IMR-90 (cell line): ENCODE measurements at regions not wholly inside any gene's neighbourhood (a gene's known extent, or its start where the extent isn't known, plus 50 kb on each side); places are given as distances from the start of the nearest gene placed in this dataset.

Experiments used
- ATAC-seq: fragments of 200-7000 bp; cut with Tn5 transposase; 2 replicates; pipeline ENCODE4 v1.9.1; 2020; ENCODE audit warnings: low read depth, mild to moderate bottlenecking, moderate library complexity
- BruUV-seq: library from RNA; stranded (reverse); fragments of 400-500 nt; replicated peaks from 2 replicates; lab custom pipeline; 2021; lab: Mats Ljungman, UMichigan
- CTCF ChIA-PET: fragments of 300-600 bp; formaldehyde crosslinking; extraction: SDS; loops from one replicate; lab custom pipeline; 2021; ENCODE audit warnings: antibody characterized with exemption; lab: Yijun Ruan, JAX
- POLR2A ChIA-PET: fragments of 300-600 bp; sonication (Branson Sonifier 250); formaldehyde crosslinking; loops from one replicate; lab custom pipeline; 2022; ENCODE audit warnings: antibody characterized with exemption; ENCODE audit not compliant: unreplicated experiment; lab: Charles Lee
- DNase-seq: peaks from one replicate; pipeline ENCODE4 v3.0.0; 2013
- H2AFZ ChIP-seq: replicated peaks from 2 replicates; pipeline ENCODE3; 2013; ENCODE audit warnings: low read length, mild to moderate bottlenecking; ENCODE audit not compliant: poor library complexity
- H2AK5ac ChIP-seq: 2 replicates; pipeline ENCODE4 v1.6.1; 2013; ENCODE audit warnings: low read depth, low read length, inconsistent platforms
- H2AK9ac ChIP-seq: replicated peaks from 2 replicates; pipeline ENCODE3; 2013; ENCODE audit warnings: mild to moderate bottlenecking, low read depth, low read length, moderate library complexity; ENCODE audit not compliant: poor library complexity
- H2BK120ac ChIP-seq: 2 replicates; pipeline ENCODE4 v1.6.1; 2013; ENCODE audit warnings: low read depth, low read length, inconsistent platforms
- H2BK15ac ChIP-seq: 3 replicates; pipeline ENCODE4 v1.6.1; 2013; ENCODE audit warnings: low read depth, low read length, inconsistent platforms
- H2BK20ac ChIP-seq: 2 replicates; pipeline ENCODE4 v1.6.1; 2013; ENCODE audit warnings: low read depth, mild to moderate bottlenecking, inconsistent platforms, low read length, moderate library complexity
- H2BK5ac ChIP-seq: 2 replicates; pipeline ENCODE4 v1.6.1; 2013; ENCODE audit warnings: mild to moderate bottlenecking, low read depth, low read length, inconsistent platforms; ENCODE audit not compliant: poor library complexity, severe bottlenecking
- H3K14ac ChIP-seq: replicated peaks from 2 replicates; pipeline ENCODE4 v1.6.1; 2013; ENCODE audit warnings: low read depth, low read length, inconsistent platforms
- H3K18ac ChIP-seq: 2 replicates; pipeline ENCODE4 v1.6.1; 2013; ENCODE audit warnings: low read depth, low read length, control low read depth
- H3K23ac ChIP-seq: 2 replicates; pipeline ENCODE4 v1.6.1; 2013; ENCODE audit warnings: low read depth, low read length, inconsistent platforms
- H3K27ac ChIP-seq: 2 replicates; pipeline ENCODE4 v1.5.1; 2013; ENCODE audit warnings: mild to moderate bottlenecking, control low read depth, low read length; ENCODE audit not compliant: insufficient read depth
- H3K27me3 ChIP-seq: 2 replicates; pipeline ENCODE4 v1.6.1; 2013; ENCODE audit warnings: low read length; ENCODE audit not compliant: control insufficient read depth, insufficient read depth
- H3K36me3 ChIP-seq: 2 replicates; pipeline ENCODE4 v1.6.1; 2013; ENCODE audit warnings: low read length, mixed read lengths; ENCODE audit not compliant: control insufficient read depth, insufficient read depth
- H3K4ac ChIP-seq: 2 replicates; pipeline ENCODE4 v1.6.1; 2013; ENCODE audit warnings: low read depth, low read length, inconsistent platforms
- H3K4me1 ChIP-seq: 2 replicates; pipeline ENCODE4 v1.6.1; 2013; ENCODE audit warnings: low read length, mixed read lengths; ENCODE audit not compliant: control insufficient read depth, insufficient read depth
- H3K4me2 ChIP-seq: 2 replicates; pipeline ENCODE4 v1.6.1; 2013; ENCODE audit warnings: low read depth, mild to moderate bottlenecking, control low read depth, low read length, moderate library complexity
- H3K4me3 ChIP-seq: 2 replicates; pipeline ENCODE4 v1.5.1; 2013; ENCODE audit warnings: low read depth, mild to moderate bottlenecking, control low read depth, low read length, moderate library complexity; ENCODE audit not compliant: insufficient read depth
- H3K56ac ChIP-seq: 2 replicates; pipeline ENCODE4 v1.6.1; 2013; ENCODE audit warnings: low read length, inconsistent platforms; ENCODE audit not compliant: insufficient read depth; ENCODE audit errors: extremely low read depth
- H3K79me1 ChIP-seq, 2 experiments: 2 replicates each; pipeline ENCODE4 v1.6.1; 2013; ENCODE audit warnings: low read length in 2 of 2, inconsistent platforms in 1 of 2, low read depth in 1 of 2
- H3K9ac ChIP-seq: 2 replicates; pipeline ENCODE4 v1.6.1; 2013; ENCODE audit warnings: low read depth, low read length, control low read depth
- H3K9me1 ChIP-seq: 2 replicates; pipeline ENCODE4 v1.6.1; 2013; ENCODE audit warnings: low read length, inconsistent platforms; ENCODE audit not compliant: insufficient read depth
- H3K9me3 ChIP-seq: 2 replicates; pipeline ENCODE4 v1.6.1; 2013; ENCODE audit warnings: low read length; ENCODE audit not compliant: control insufficient read depth, insufficient read depth
- H4K20me1 ChIP-seq: 2 replicates; pipeline ENCODE4 v1.6.1; 2013; ENCODE audit warnings: low read length, inconsistent platforms; ENCODE audit not compliant: insufficient read depth
- H4K5ac ChIP-seq: 2 replicates; pipeline ENCODE4 v1.6.1; 2013; ENCODE audit warnings: mild to moderate bottlenecking, low read depth, low read length, control low read depth
- H4K8ac ChIP-seq, 2 experiments: 2 replicates each; pipeline ENCODE4 v1.6.1; 2013; ENCODE audit warnings: low read depth in 2 of 2, low read length in 2 of 2, control low read depth in 1 of 2, inconsistent platforms in 1 of 2
- H4K91ac ChIP-seq: 2 replicates; pipeline ENCODE4 v1.6.1; 2013; ENCODE audit warnings: low read depth, low read length, inconsistent platforms; ENCODE audit not compliant: insufficient read depth
- MAFK ChIP-seq: IDR thresholded peaks from 2 replicates; pipeline ENCODE4 v1.6.1; 2012; ENCODE audit warnings: low read depth, low read length, improper control_type of control experiment
- RAD21 ChIP-seq: IDR thresholded peaks from 2 replicates; pipeline ENCODE4 v1.6.1; 2012; ENCODE audit warnings: low read length, improper control_type of control experiment
- WGBS, 2 experiments: methylation state at CpG; one replicate each; pipeline versions ENCODE4 v1.1.5 to v1.1.7; 2013; ENCODE audit warnings: missing lambda C conversion rate in 2 of 2; ENCODE audit not compliant: insufficient read length in 1 of 2; ENCODE audit errors: extremely low coverage in 2 of 2; 5-methylcytosine and 5-hydroxymethylcytosine counted together
- dilution Hi-C: fragments of 300-500 bp; cut with HindIII; formaldehyde crosslinking; loops from one replicate; pipeline ENCODE4 v1.14.3; 2018; ENCODE audit warnings: low sequenced_read_pairs; ENCODE audit not compliant: unreplicated experiment
- in situ Hi-C: fragments of 300-500 bp; cut with MboI; formaldehyde crosslinking; loops from 3 replicates; pipeline ENCODE4 v1.14.3; 2019; ENCODE audit warnings: low sequenced_read_pairs, inconsistent platforms, mixed read lengths
- intact Hi-C: fragments of 100-400 bp; cut with micrococcal nuclease; formaldehyde crosslinking; loops from 2 replicates; pipeline ENCODE4 v1.10.0; 2022

DNA sequence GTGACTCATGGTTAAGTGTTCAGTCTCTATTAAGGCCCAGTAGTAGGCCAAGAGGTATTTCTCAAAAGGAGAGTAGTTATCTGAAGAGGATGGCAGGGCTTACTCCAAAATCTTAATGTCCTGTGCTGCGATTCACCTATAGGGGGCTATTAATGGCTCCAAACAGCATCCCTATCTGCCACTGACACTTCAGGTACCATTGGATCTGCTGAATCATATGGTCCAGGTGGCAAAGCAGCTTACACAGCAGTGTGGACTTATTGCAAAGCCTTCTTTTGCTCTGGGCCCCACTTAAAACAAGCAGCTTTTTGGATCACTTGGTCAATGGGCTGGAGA is 60.8 kb upstream of the ATP2B1 start:
- no peaks in the 10 kb centered on the region for H3K36me3 ChIP-seq
- ChIA-PET POLR2A (no interaction called here), CTCF (no interaction called here)
- H2BK120ac ChIP-seq = peak overlapping the region; percentile 88
- BruUV-seq = no TSS peak
- peak overlapping the region; percentile 65 for H4K91ac ChIP-seq
- in situ Hi-C loops (no loop called here), intact Hi-C loops (no loop called here), dilution Hi-C loops (no loop called here)
- H2AK5ac ChIP-seq = peak overlapping the region; percentile 89
- H2AFZ ChIP-seq = peak overlapping the region; percentile 61
- no peaks in the 10 kb centered on the region for H3K9me3 ChIP-seq
- H3K4ac ChIP-seq = peak overlapping the region; percentile 93
- peak overlapping the region; percentile 43; the same call in 1 of the 2 replicates for H3K23ac ChIP-seq
- peak overlapping the region; percentile 37 for H3K27ac ChIP-seq
- H4K8ac ChIP-seq = peak overlapping the region in 1 of 2 experiments; percentile 81; a peak in 3 of 4 replicates
- 100% methylated on average over 1 of the region's 1 CpG; no CpG with 5 or more reads in 1 of the 2 experiments for WGBS, 2 experiments
- peak overlapping the region; percentile 69 for H2BK15ac ChIP-seq
- H2BK5ac ChIP-seq = peak overlapping the region; percentile 73
- H3K79me1 ChIP-seq = no peaks in the 10 kb centered on the region; a peak in 1 of 4 replicates
- peak overlapping the region; percentile 77 for H2AK9ac ChIP-seq
- H4K5ac ChIP-seq = peak overlapping the region; percentile 52; the same call in 1 of the 2 replicates
- peak overlapping the region; percentile 89 for H3K14ac ChIP-seq
- H3K4me1 ChIP-seq = peaks cover 10% of the 10 kb centered on the region
- no peaks in the 10 kb centered on the region for H3K27me3 ChIP-seq
- H3K9me1 ChIP-seq = peaks cover 8% of the 10 kb centered on the region; the same call in 1 of the 2 replicates
- no peak for ATAC-seq
- H4K20me1 ChIP-seq = no peaks in the 10 kb centered on the region
- H2BK20ac ChIP-seq = peak overlapping the region; percentile 87
- peak overlapping the region; percentile 47; the same call in 1 of the 2 replicates for H3K18ac ChIP-seq
- no peak for DNase-seq
- TF ChIP-seq MAFK (no peak), RAD21 (peak; percentile 13; the same call in 1 of the 2 replicates)
- H3K4me2 ChIP-seq = no peak overlapping the region
- H3K56ac ChIP-seq = no peak overlapping the region
- no peak overlapping the region for H3K9ac ChIP-seq
- H3K4me3 ChIP-seq = no peak overlapping the region
